ENCODE measurements at regions not wholly inside any gene's neighbourhood (a gene's known extent, or its start where the extent isn't known, plus 50 kb on each side); places are given as distances from the start of the nearest gene placed in this dataset.

- ChIA-PET SMC1A (ENCODE audit: uncharacterized antibody, unreplicated experiment) (interaction anchor here (1.0 to 1.1 kb wide), 2 partner anchors 76 to 916 kb away, joined by 3 to 4 read pairs; no protein-coding TSS in a partner anchor), CTCF (no interaction called here), POLR2A (no interaction called here), RAD21 (ENCODE audit: unreplicated experiment) (no interaction called here)
- Histone ChIP-seq H3K4me2 (ENCODE audit: control insufficient read depth, insufficient read depth) (no peak overlapping the region), H3K36me3 (ENCODE audit: control insufficient read depth in 2 of 2, insufficient read depth in 2 of 2, low read length in 1 of 2) (no peaks in the 10 kb centered on the region), H4K20me1 (ENCODE audit: control insufficient read depth, insufficient read depth) (no peaks in the 10 kb centered on the region), H3K27ac (ENCODE audit: control insufficient read depth, insufficient read depth) (no peak overlapping the region), H3K9me3 (replicated peaks; ENCODE audit: control insufficient read depth, insufficient read depth, low read length) (no peaks in the 10 kb centered on the region), H2AFZ (ENCODE audit: control insufficient read depth, low read depth, low read length) (no peak overlapping the region), H3K4me1 (ENCODE audit: control insufficient read depth, insufficient read depth, low read length) (peaks cover 4% of the 10 kb centered on the region), H3K79me2 (ENCODE audit: control insufficient read depth, insufficient read depth, low read length) (no peaks in the 10 kb centered on the region), H3K9ac (ENCODE audit: control insufficient read depth, insufficient read depth, low read length) (no peak overlapping the region), H3K27me3 (replicated peaks in 1 of 2; ENCODE audit: control insufficient read depth in 2 of 2, insufficient read depth in 2 of 2, low read length in 1 of 2) (no peaks in the 10 kb centered on the region), H3K4me3 (no peak overlapping the region)
- TF ChIP-seq MYC (IDR thresholded peaks at IDR 0.05; ENCODE audit: insufficient read depth, insufficient read length, insufficient replicate concordance, low read length, severe bottlenecking) (no peak), PAX5 (IDR thresholded peaks at IDR 0.05; ENCODE audit: borderline replicate concordance, low read depth, low read length) (peak; percentile 43; the same call in 1 of the 2 replicates)
- no peak for ATAC-seq
- no TSS peak for BruUV-seq (replicated peaks)
- intact Hi-C loops (cut with micrococcal nuclease; ENCODE audit: unreplicated experiment), result no loop called here
- no peak for FAIRE-seq
- in situ Hi-C loops (cut with MboI), result no loop called here
- no peak for DNase-seq (ENCODE audit: low read depth, low spot score)
Observed at GRCh38 chr5:158511454-158511853, 588.3 kb downstream of the EBF1 start.

GRCh38 chr5:158510479-158510878 is 589.2 kb downstream of the EBF1 start:
- no peak for ATAC-seq
- DNase-seq (ENCODE audit: low read depth, low spot score), result no peak
- no peaks in the 10 kb centered on the region for H3K27me3 ChIP-seq (replicated peaks in 1 of 2; ENCODE audit: control insufficient read depth in 2 of 2, insufficient read depth in 2 of 2, low read length in 1 of 2)
- SMC1A ChIA-PET (ENCODE audit: uncharacterized antibody, unreplicated experiment), result no interaction called here
- WGBS (ENCODE audit: insufficient coverage, insufficient replicate concordance, low lambda C conversion rate, missing lambda C conversion rate), result 65% methylated on average over 7 of the region's 7 CpGs
- H4K20me1 ChIP-seq (ENCODE audit: control insufficient read depth, insufficient read depth), result no peaks in the 10 kb centered on the region
- POLR2A ChIA-PET, result no interaction called here
- no peaks in the 10 kb centered on the region for H3K79me2 ChIP-seq (ENCODE audit: control insufficient read depth, insufficient read depth, low read length)
- BruUV-seq (replicated peaks), result no TSS peak
- RAD21 ChIA-PET (ENCODE audit: unreplicated experiment), result no interaction called here
- H3K4me1 ChIP-seq (ENCODE audit: control insufficient read depth, insufficient read depth, low read length), result peaks cover 4% of the 10 kb centered on the region
- CTCF ChIA-PET, result no interaction called here
- FAIRE-seq, result no peak
- no peak overlapping the region for H3K27ac ChIP-seq (ENCODE audit: control insufficient read depth, insufficient read depth)
- no peak overlapping the region for H3K4me2 ChIP-seq (ENCODE audit: control insufficient read depth, insufficient read depth)
- intact Hi-C loops (cut with micrococcal nuclease; ENCODE audit: unreplicated experiment), result no loop called here
- no peaks in the 10 kb centered on the region for H3K36me3 ChIP-seq (ENCODE audit: control insufficient read depth in 2 of 2, insufficient read depth in 2 of 2, low read length in 1 of 2)
- in situ Hi-C loops (cut with MboI), result no loop called here
- peaks cover 1% of the 10 kb centered on the region; the same call in 1 of the 3 replicates for H3K9me3 ChIP-seq (replicated peaks; ENCODE audit: control insufficient read depth, insufficient read depth, low read length)
- no peak overlapping the region for H2AFZ ChIP-seq (ENCODE audit: control insufficient read depth, low read depth, low read length)
- no peak overlapping the region for H3K9ac ChIP-seq (ENCODE audit: control insufficient read depth, insufficient read depth, low read length)
- no peak overlapping the region for H3K4me3 ChIP-seq
- TF ChIP-seq BCL11A (IDR thresholded peaks at IDR 0.05; ENCODE audit: low read depth, low read length) (no peak), SIX5 (IDR thresholded peaks at IDR 0.05; ENCODE audit: low read depth, low read length, severe bottlenecking) (no peak), POLR2AphosphoS5 (IDR thresholded peaks at IDR 0.05; ENCODE audit: low read length) (no peak), PAX5 (IDR thresholded peaks at IDR 0.05; ENCODE audit: borderline replicate concordance, low read depth, low read length) (no peak), MLLT1 (IDR thresholded peaks at IDR 0.05) (no peak), FOS (IDR thresholded peaks at IDR 0.05; ENCODE audit: borderline replicate concordance, extremely low read depth, insufficient read length) (no peak), RB1 (IDR thresholded peaks at IDR 0.05; ENCODE audit: borderline replicate concordance) (no peak), JUND (IDR thresholded peaks at IDR 0.05; ENCODE audit: low read depth, low read length) (no peak), SMARCA5 (IDR thresholded peaks at IDR 0.05) (no peak), IKZF2 (IDR thresholded peaks at IDR 0.05) (no peak), TCF3 (IDR thresholded peaks at IDR 0.05; ENCODE audit: borderline replicate concordance, insufficient read depth, low read depth, low read length) (no peak), ATF3 (IDR thresholded peaks at IDR 0.05; ENCODE audit: borderline replicate concordance, extremely low read depth, low read depth, low read length) (no peak), USF1 (IDR thresholded peaks at IDR 0.05; ENCODE audit: borderline replicate concordance, extremely low read length, insufficient read depth, low read depth, low read length) (no peak), NFXL1 (IDR thresholded peaks at IDR 0.05; ENCODE audit: borderline replicate concordance) (no peak), SMAD1 (IDR thresholded peaks at IDR 0.05; ENCODE audit: low read depth, partially characterized antibody) (no peak), ZNF384 (IDR thresholded peaks at IDR 0.05; ENCODE audit: borderline replicate concordance, low read depth, low read length) (no peak)
